HCT116 (cell line): ENCODE measurements at regions not wholly inside any gene's neighbourhood (a gene's known extent, or its start where the extent isn't known, plus 50 kb on each side); places are given as distances from the start of the nearest gene placed in this dataset.

ENCODE experiments used
- EZH2phosphoT487 ChIP-seq: fragments of 200-600 bp; IDR thresholded peaks from 2 replicates; pipeline ENCODE4 v1.6.1; 2018; ENCODE audit warnings: antibody characterized with exemption, borderline replicate concordance
- FOSL1 ChIP-seq: IDR thresholded peaks from 2 replicates; pipeline ENCODE4 v1.6.1; 2012; ENCODE audit warnings: low read depth
- POLR2A ChIP-seq: IDR thresholded peaks from 2 replicates; pipeline ENCODE4 v1.7.0; 2011; ENCODE audit warnings: borderline replicate concordance; ENCODE audit not compliant: insufficient read depth, insufficient read length; ENCODE audit errors: extremely low read depth
- POLR2AphosphoS5 ChIP-seq: IDR thresholded peaks from 2 replicates; pipeline ENCODE4 v1.6.1; 2011; ENCODE audit warnings: mild to moderate bottlenecking, low read depth, low read length, moderate library complexity
- SP1 ChIP-seq: IDR thresholded peaks from 2 replicates; pipeline ENCODE4 v1.6.1; 2012; ENCODE audit warnings: low read depth
- TF ChIP-seq, protein P1 (sequence below), 3 experiments: fragments of 200-600 bp in 1 of 3; sonication (generic) in 1 of 3; IDR thresholded peaks in 2 of 3; conservative IDR thresholded peaks in 1 of 3; 2 replicates each; pipeline ENCODE4 v1.5.1; 2012 to 2017; ENCODE audit warnings: low read depth in 2 of 3, low read length in 2 of 3, antibody characterized with exemption in 1 of 3, borderline replicate concordance in 1 of 3, control low read depth in 1 of 3, mild to moderate bottlenecking in 1 of 3, mixed read lengths in 1 of 3, mixed run types in 1 of 3, moderate library complexity in 1 of 3; ENCODE audit not compliant: insufficient read depth in 1 of 3
- TF ChIP-seq, protein P2 (sequence below): IDR thresholded peaks from 2 replicates; pipeline ENCODE4 v1.6.1; 2012
- TF ChIP-seq, protein P3 (sequence below): IDR thresholded peaks from 2 replicates; pipeline ENCODE4 v1.6.1; 2012; ENCODE audit warnings: low read depth

DNA sequence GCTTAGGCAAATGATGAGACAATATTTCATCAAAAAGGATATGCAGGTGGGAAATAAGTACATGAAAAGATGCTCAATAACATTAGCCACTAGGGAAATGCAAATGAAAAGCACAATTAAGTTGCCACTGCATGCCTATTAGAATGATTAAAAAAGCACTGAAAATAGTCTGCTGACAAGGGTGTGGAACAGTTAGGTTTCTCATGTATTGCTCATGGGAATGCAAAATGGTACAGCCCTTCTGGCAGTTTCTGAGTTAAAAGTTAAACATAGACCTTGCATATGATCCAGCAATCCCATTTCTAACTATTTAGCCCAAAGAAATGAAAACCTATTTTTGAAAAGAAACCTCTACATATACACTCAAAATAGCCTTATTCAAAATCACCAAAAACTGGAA, 393.0 kb downstream of the BMP4 start:
- TF ChIP-seq, protein P1, sequence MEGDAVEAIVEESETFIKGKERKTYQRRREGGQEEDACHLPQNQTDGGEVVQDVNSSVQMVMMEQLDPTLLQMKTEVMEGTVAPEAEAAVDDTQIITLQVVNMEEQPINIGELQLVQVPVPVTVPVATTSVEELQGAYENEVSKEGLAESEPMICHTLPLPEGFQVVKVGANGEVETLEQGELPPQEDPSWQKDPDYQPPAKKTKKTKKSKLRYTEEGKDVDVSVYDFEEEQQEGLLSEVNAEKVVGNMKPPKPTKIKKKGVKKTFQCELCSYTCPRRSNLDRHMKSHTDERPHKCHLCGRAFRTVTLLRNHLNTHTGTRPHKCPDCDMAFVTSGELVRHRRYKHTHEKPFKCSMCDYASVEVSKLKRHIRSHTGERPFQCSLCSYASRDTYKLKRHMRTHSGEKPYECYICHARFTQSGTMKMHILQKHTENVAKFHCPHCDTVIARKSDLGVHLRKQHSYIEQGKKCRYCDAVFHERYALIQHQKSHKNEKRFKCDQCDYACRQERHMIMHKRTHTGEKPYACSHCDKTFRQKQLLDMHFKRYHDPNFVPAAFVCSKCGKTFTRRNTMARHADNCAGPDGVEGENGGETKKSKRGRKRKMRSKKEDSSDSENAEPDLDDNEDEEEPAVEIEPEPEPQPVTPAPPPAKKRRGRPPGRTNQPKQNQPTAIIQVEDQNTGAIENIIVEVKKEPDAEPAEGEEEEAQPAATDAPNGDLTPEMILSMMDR (IDR thresholded peaks at IDR 0.05 in 2 of 3, conservative IDR thresholded peaks at IDR 0.05 in 1 of 3; ENCODE audit: borderline replicate concordance in 1 of 3, insufficient read depth in 1 of 3, low read depth in 2 of 3, low read length in 2 of 3), result no peak
- no peak for TF ChIP-seq POLR2AphosphoS5
- no peak for TF ChIP-seq SP1
- TF ChIP-seq, protein P2, sequence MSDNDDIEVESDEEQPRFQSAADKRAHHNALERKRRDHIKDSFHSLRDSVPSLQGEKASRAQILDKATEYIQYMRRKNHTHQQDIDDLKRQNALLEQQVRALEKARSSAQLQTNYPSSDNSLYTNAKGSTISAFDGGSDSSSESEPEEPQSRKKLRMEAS, result no peak
- TF ChIP-seq EZH2phosphoT487, result no peak
- no peak for TF ChIP-seq POLR2A
- no peak for TF ChIP-seq FOSL1
- TF ChIP-seq, protein P3, sequence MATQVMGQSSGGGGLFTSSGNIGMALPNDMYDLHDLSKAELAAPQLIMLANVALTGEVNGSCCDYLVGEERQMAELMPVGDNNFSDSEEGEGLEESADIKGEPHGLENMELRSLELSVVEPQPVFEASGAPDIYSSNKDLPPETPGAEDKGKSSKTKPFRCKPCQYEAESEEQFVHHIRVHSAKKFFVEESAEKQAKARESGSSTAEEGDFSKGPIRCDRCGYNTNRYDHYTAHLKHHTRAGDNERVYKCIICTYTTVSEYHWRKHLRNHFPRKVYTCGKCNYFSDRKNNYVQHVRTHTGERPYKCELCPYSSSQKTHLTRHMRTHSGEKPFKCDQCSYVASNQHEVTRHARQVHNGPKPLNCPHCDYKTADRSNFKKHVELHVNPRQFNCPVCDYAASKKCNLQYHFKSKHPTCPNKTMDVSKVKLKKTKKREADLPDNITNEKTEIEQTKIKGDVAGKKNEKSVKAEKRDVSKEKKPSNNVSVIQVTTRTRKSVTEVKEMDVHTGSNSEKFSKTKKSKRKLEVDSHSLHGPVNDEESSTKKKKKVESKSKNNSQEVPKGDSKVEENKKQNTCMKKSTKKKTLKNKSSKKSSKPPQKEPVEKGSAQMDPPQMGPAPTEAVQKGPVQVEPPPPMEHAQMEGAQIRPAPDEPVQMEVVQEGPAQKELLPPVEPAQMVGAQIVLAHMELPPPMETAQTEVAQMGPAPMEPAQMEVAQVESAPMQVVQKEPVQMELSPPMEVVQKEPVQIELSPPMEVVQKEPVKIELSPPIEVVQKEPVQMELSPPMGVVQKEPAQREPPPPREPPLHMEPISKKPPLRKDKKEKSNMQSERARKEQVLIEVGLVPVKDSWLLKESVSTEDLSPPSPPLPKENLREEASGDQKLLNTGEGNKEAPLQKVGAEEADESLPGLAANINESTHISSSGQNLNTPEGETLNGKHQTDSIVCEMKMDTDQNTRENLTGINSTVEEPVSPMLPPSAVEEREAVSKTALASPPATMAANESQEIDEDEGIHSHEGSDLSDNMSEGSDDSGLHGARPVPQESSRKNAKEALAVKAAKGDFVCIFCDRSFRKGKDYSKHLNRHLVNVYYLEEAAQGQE, result no peak
